HCT116 (cell line): ENCODE measurements at regions not wholly inside any gene's neighbourhood (a gene's known extent, or its start where the extent isn't known, plus 50 kb on each side); places are given as distances from the start of the nearest gene placed in this dataset.

Experiments
- ATAC-seq: fragments of 200-7000 bp; cut with Tn5 transposase; 2 replicates; pipeline ENCODE4 v1.9.1; 2020; ENCODE audit warnings: mild to moderate bottlenecking, moderate library complexity
- BruUV-seq: library from RNA; stranded (reverse); fragments of 400-500 nt; replicated peaks from 2 replicates; lab custom pipeline; 2021; lab: Mats Ljungman, UMichigan
- CTCF ChIA-PET: fragments of 300-600 bp; sonication (Branson Sonifier 250); formaldehyde crosslinking; loops from one replicate; lab custom pipeline; 2021; ENCODE audit warnings: antibody characterized with exemption; lab: Charles Lee
- POLR2A ChIA-PET: fragments of 300-600, 350-600 bp; sonication (Branson Sonifier 250); formaldehyde crosslinking; loops from one replicate; lab custom pipeline; 2021; ENCODE audit warnings: antibody characterized with exemption; lab: Charles Lee
- RAD21 ChIA-PET, 2 experiments: fragments of 300-600 bp; sonication (Branson Sonifier 250); formaldehyde crosslinking; loops; one replicate each; lab custom pipeline; 2023; ENCODE audit warnings: low total read pairs in 2 of 2; ENCODE audit not compliant: uncharacterized antibody in 2 of 2, unreplicated experiment in 2 of 2, low non-redundant PET in 1 of 2; lab: Charles Lee
- DNase-seq: peaks from one replicate; pipeline ENCODE4 v3.0.0-alpha.2; 2010; ENCODE audit warnings: low read depth, low spot score
- H2AFZ ChIP-seq: fragments of 200-600 bp; shearing (Covaris generic), sonication (generic); 2 replicates; pipeline ENCODE4 v1.6.1; 2017; ENCODE audit warnings: low read depth, mixed run types, mixed read lengths, antibody characterized with exemption, low read length; ENCODE audit not compliant: poor library complexity, severe bottlenecking
- H3K27ac ChIP-seq: 2 replicates; pipeline ENCODE4 v1.5.1; 2012; ENCODE audit warnings: low read depth, low read length
- H3K27me3 ChIP-seq: fragments of 200-600 bp; sonication (generic); 2 replicates; pipeline ENCODE4 v1.6.1; 2016; ENCODE audit warnings: mixed run types, low read length, mixed read lengths; ENCODE audit not compliant: insufficient read depth
- H3K36me3 ChIP-seq, 2 experiments: fragments of 200-500 bp in 1 of 2; fragments of 200-600 bp in 1 of 2; sonication (Bioruptor generic) in 1 of 2; sonication (generic) in 1 of 2; 2 replicates each; pipeline versions ENCODE4 v1.5.1 to v1.6.1; 2014 to 2016; ENCODE audit warnings: low read length in 2 of 2, inconsistent platforms in 1 of 2, mixed read lengths in 1 of 2, mixed run types in 1 of 2; ENCODE audit not compliant: insufficient read depth in 2 of 2, control insufficient read depth in 1 of 2
- H3K4me1 ChIP-seq, 2 experiments: fragments of 200-600 bp in 1 of 2; sonication (generic) in 1 of 2; 2 replicates each; pipeline versions ENCODE4 v1.5.1 to v1.6.1; 2012 to 2017; ENCODE audit warnings: low read length in 2 of 2, inconsistent platforms in 1 of 2, mild to moderate bottlenecking in 1 of 2, mixed read lengths in 1 of 2, mixed run types in 1 of 2, moderate library complexity in 1 of 2; ENCODE audit not compliant: insufficient read depth in 2 of 2, control insufficient read depth in 1 of 2
- H3K4me2 ChIP-seq: fragments of 200-600 bp; sonication (generic); 2 replicates; pipeline ENCODE4 v1.6.1; 2017; ENCODE audit warnings: mixed run types, low read length, mixed read lengths
- H3K4me3 ChIP-seq, 2 experiments: fragments of 200-600 bp in 1 of 2; sonication (generic) in 1 of 2; replicated peaks in 1 of 2; 2 replicates each; pipeline ENCODE4 v1.5.1; 2011 to 2016; ENCODE audit warnings: low read length in 2 of 2, control low read depth in 1 of 2, low read depth in 1 of 2, mild to moderate bottlenecking in 1 of 2, mixed read lengths in 1 of 2, mixed run types in 1 of 2
- H3K79me2 ChIP-seq: fragments of 200-600 bp; sonication (generic); 2 replicates; pipeline ENCODE4 v1.6.1; 2017; ENCODE audit warnings: mild to moderate bottlenecking, mixed run types, low read length, moderate library complexity, mixed read lengths; ENCODE audit not compliant: insufficient read depth
- H3K9ac ChIP-seq: fragments of 200-600 bp; sonication (generic); 2 replicates; pipeline ENCODE4 v1.6.1; 2016; ENCODE audit warnings: low read length, mixed read lengths
- H3K9me2 ChIP-seq: fragments of 200-600 bp; sonication (generic), shearing (Covaris generic); 2 replicates; pipeline ENCODE4 v1.6.1; 2017; ENCODE audit warnings: mixed run types, mild to moderate bottlenecking, moderate library complexity; ENCODE audit not compliant: insufficient read depth
- H3K9me3 ChIP-seq, 2 experiments: fragments of 200-500 bp in 1 of 2; fragments of 200-600 bp in 1 of 2; sonication (Bioruptor generic) in 1 of 2; sonication (generic) in 1 of 2; 2 replicates each; pipeline ENCODE4 v1.6.1; 2014 to 2017; ENCODE audit warnings: low read length in 2 of 2, mixed read lengths in 2 of 2, inconsistent platforms in 1 of 2, low read depth in 1 of 2, mild to moderate bottlenecking in 1 of 2, mixed run types in 1 of 2, moderate library complexity in 1 of 2; ENCODE audit not compliant: control insufficient read depth in 1 of 2, insufficient read depth in 1 of 2
- H4K20me1 ChIP-seq: fragments of 200-600 bp; sonication (generic), shearing (Covaris generic); 2 replicates; pipeline ENCODE4 v1.6.1; 2017; ENCODE audit warnings: mixed run types, mild to moderate bottlenecking, moderate library complexity; ENCODE audit not compliant: insufficient read depth
- ATF3 ChIP-seq: IDR thresholded peaks from 2 replicates; pipeline ENCODE4 v1.6.1; 2012
- CBX3 ChIP-seq: IDR thresholded peaks from 2 replicates; pipeline ENCODE4 v1.6.1; 2012; ENCODE audit warnings: low read depth
- CTCF ChIP-seq, 3 experiments: fragments of 200-600 bp in 1 of 3; sonication (generic) in 1 of 3; IDR thresholded peaks in 2 of 3; conservative IDR thresholded peaks in 1 of 3; 2 replicates each; pipeline ENCODE4 v1.5.1; 2012 to 2017; ENCODE audit warnings: low read depth in 2 of 3, low read length in 2 of 3, antibody characterized with exemption in 1 of 3, borderline replicate concordance in 1 of 3, control low read depth in 1 of 3, mild to moderate bottlenecking in 1 of 3, mixed read lengths in 1 of 3, mixed run types in 1 of 3, moderate library complexity in 1 of 3; ENCODE audit not compliant: insufficient read depth in 1 of 3
- EGR1 ChIP-seq: IDR thresholded peaks from 2 replicates; pipeline ENCODE4 v1.6.1; 2012; ENCODE audit warnings: low read depth
- ELF1 ChIP-seq: IDR thresholded peaks from 2 replicates; pipeline ENCODE4 v1.6.1; 2012; ENCODE audit warnings: low read depth, borderline replicate concordance
- JUND ChIP-seq: IDR thresholded peaks from 2 replicates; pipeline ENCODE4 v1.6.1; 2012
- MAX ChIP-seq: IDR thresholded peaks from 2 replicates; pipeline ENCODE4 v1.6.1; 2012
- POLR2A ChIP-seq: IDR thresholded peaks from 2 replicates; pipeline ENCODE4 v1.7.0; 2011; ENCODE audit warnings: borderline replicate concordance; ENCODE audit not compliant: insufficient read depth, insufficient read length; ENCODE audit errors: extremely low read depth
- RAD21 ChIP-seq: IDR thresholded peaks from 2 replicates; pipeline ENCODE4 v1.6.1; 2012; ENCODE audit warnings: low read depth, mild to moderate bottlenecking
- REST ChIP-seq: IDR thresholded peaks from 2 replicates; pipeline ENCODE4 v1.6.1; 2012; ENCODE audit warnings: low read depth
- SP1 ChIP-seq: IDR thresholded peaks from 2 replicates; pipeline ENCODE4 v1.6.1; 2012; ENCODE audit warnings: low read depth
- SRF ChIP-seq: IDR thresholded peaks from 2 replicates; pipeline ENCODE4 v1.6.1; 2012; ENCODE audit warnings: low read depth
- ZBTB33 ChIP-seq: IDR thresholded peaks from 2 replicates; pipeline ENCODE4 v1.6.1; 2011; ENCODE audit warnings: mild to moderate bottlenecking, low read length, moderate library complexity; ENCODE audit not compliant: insufficient replicate concordance; ENCODE audit errors: extremely low read depth
- intact Hi-C: fragments of 100-400 bp; cut with micrococcal nuclease; formaldehyde crosslinking; loops from 2 replicates; pipeline ENCODE4 v1.10.0; 2022

- ChIA-PET CTCF (interaction anchor here (1.1 to 1.5 kb wide), 2 partner anchors 150 to 224 kb away, joined by 3 to 7 read pairs; no protein-coding TSS in a partner anchor), RAD21 (no interaction called here), POLR2A (no interaction called here)
- no peaks in the 10 kb centered on the region for H3K9me2 ChIP-seq
- no peak overlapping the region for H3K4me3 ChIP-seq
- no peak overlapping the region for H2AFZ ChIP-seq
- DNase-seq (no peak), ATAC-seq (no peak)
- no peaks in the 10 kb centered on the region for H3K4me1 ChIP-seq
- no peak overlapping the region for H3K9ac ChIP-seq
- H3K36me3 ChIP-seq, result no peaks in the 10 kb centered on the region
- H3K79me2 ChIP-seq, result no peaks in the 10 kb centered on the region
- no peaks in the 10 kb centered on the region for H4K20me1 ChIP-seq
- no peak overlapping the region for H3K27ac ChIP-seq
- intact Hi-C loops, result no loop called here
- TF ChIP-seq CTCF (IDR thresholded peaks at IDR 0.05 in 2 of 3, conservative IDR thresholded peaks at IDR 0.05 in 1 of 3; ENCODE audit: borderline replicate concordance in 1 of 3, insufficient read depth in 1 of 3, low read depth in 2 of 3, low read length in 2 of 3) (no peak), ATF3 (no peak), ZBTB33 (no peak), JUND (no peak), CBX3 (no peak), MAX (no peak), EGR1 (no peak), POLR2A (no peak), SRF (no peak), RAD21 (no peak), REST (no peak), SP1 (no peak), ELF1 (no peak)
- no peaks in the 10 kb centered on the region for H3K9me3 ChIP-seq
- no TSS peak for BruUV-seq
- peaks cover 7% of the 10 kb centered on the region; the same call in 1 of the 2 replicates for H3K27me3 ChIP-seq
- no peak overlapping the region for H3K4me2 ChIP-seq
Measured at GRCh38 chr10:84763965-84764364, 435.6 kb downstream of the CCSER2 start.
